ENCODE measurements at regions not wholly inside any gene's neighbourhood (a gene's known extent, or its start where the extent isn't known, plus 50 kb on each side); places are given as distances from the start of the nearest gene placed in this dataset.

DNA sequence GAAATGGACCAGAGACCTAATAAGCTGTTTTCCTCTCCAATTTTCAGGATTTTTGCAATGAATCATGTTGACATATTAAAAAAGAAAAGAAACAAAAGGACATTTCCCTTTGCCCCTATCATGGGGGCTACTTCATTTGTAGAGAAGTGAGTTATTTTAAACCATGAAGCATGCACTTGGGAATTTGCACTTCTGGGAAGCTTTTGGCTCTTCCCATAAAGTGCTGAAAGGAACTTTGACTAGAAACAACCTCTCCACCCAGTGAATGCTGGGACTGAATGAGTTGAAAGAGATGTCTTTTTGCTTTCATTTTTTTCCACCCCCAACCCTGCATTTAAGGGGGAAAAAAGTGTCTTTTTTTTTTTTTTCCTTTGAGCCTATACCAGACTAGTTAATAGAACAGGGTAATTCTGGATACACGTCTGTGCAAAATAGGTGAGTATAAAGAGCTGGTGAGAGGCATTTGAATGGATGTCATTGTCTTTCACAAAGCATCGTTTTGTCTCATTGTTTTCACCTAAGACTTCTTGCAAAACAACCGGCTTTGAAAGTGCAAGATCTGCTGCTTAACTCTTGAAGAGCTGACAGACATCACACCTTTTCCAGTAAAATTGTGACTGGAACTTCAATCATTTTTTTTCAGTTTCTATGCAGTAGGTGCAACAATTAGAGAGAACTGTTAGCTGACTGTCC is 138.7 kb upstream of the BACH2 start:
- TF ChIP-seq POLR2A (IDR thresholded peaks at IDR 0.05; ENCODE audit: low read length) = no peak
- TF ChIP-seq GATA1 (IDR thresholded peaks at IDR 0.05; ENCODE audit: low read depth, low read length) = no peak

Data from erythroblast (primary cell).